ENCODE measurements at regions not wholly inside any gene's neighbourhood (a gene's known extent, or its start where the extent isn't known, plus 50 kb on each side); places are given as distances from the start of the nearest gene placed in this dataset.

DNA sequence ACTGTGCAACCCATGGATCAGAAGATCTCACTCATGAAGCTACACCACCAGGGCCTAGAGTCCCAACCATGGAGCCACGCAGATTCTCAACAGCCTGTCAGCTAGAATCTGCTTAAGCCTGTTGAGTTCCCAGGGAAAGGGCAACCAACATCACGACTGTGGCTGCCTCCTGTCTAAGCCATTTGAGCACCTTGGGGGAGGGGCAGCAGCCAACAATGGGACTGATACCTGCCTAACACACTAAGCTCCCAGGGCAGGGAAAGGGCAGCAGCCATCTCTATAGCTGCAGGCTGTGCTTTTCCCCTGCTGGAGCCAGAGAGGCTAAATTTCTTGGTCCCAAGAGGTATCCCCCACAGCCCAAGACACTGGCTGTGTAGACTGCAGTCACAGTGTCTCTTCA, 96.5 kb upstream of the TCEAL2 start:
- intact Hi-C loops (cut with DNase I; ENCODE audit: low total_unique reads), result no loop called here
- Histone ChIP-seq H3K4me1 (no peaks in the 10 kb centered on the region), H3K9me3 (peaks cover 0 to 30% (median 12%) of the 10 kb centered on the region in 3 donors), H3K4me3 (no peak overlapping the region), H3K36me3 (no peaks in the 10 kb centered on the region), H3K27me3 (no peaks in the 10 kb centered on the region), H3K27ac (no peak overlapping the region)
- DNase-seq, result no peak
- TF ChIP-seq CTCF (IDR thresholded peaks at IDR 0.05), result no peak

DNA sequence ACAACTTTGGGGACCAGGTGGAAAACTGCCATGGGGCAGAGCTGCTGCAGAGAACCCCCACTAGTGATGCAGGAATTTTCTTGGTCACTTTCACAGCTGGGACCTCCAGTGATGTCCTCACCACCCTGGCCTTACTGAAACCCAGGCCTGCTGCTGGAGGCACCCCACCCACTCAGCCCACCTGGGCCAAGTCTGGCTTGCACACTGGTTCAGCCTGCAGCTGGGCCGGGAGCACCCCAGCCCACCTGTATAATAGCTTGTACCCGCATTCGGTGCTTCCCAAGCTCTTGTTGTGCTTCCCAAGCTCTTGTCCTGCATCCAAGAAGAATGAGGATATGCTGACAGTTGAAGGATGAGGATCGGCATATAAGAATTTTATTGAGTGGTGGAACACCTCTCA, 86.4 kb upstream of the ZMAT1 start:
- TF ChIP-seq CTCF (IDR thresholded peaks at IDR 0.05), result no peak
- intact Hi-C loops (cut with DNase I; ENCODE audit: low total_unique reads), result no loop called here
- no peak for DNase-seq
- H3K27me3 ChIP-seq, result no peaks in the 10 kb centered on the region
- no peak overlapping the region for H3K27ac ChIP-seq
- H3K4me3 ChIP-seq, result no peak overlapping the region
- no peaks in the 10 kb centered on the region for H3K36me3 ChIP-seq
- peaks cover 0 to 13% (median 9%) of the 10 kb centered on the region in 3 donors for H3K9me3 ChIP-seq
- H3K4me1 ChIP-seq, result no peaks in the 10 kb centered on the region

DNA sequence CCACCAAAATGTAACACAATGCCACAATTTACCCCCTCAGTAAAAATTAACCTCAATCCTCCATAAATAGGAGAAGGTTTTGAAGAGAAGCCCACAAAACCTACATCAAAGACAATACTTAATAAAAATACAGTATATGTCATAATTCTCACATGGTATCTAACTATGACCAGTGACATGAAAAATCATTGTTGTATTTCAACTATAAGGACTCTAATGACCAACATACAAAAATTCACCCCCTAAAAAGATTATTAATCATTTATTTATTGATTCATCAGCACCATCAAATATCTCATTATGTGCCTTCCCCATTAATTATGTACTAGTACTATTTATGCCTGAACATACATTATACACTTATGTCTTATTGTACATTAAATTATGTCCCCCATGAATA, 77.1 kb upstream of the ZMAT1 start:
- intact Hi-C loops (cut with DNase I; ENCODE audit: low total_unique reads), result no loop called here
- Histone ChIP-seq H3K4me1 (no peaks in the 10 kb centered on the region), H3K36me3 (no peaks in the 10 kb centered on the region), H3K4me3 (no peak overlapping the region), H3K27me3 (no peaks in the 10 kb centered on the region), H3K27ac (no peak overlapping the region), H3K9me3 (peaks cover 0 to 9% (median 0%) of the 10 kb centered on the region in 3 donors)
- no peak for DNase-seq
- TF ChIP-seq CTCF (IDR thresholded peaks at IDR 0.05), result no peak

DNA sequence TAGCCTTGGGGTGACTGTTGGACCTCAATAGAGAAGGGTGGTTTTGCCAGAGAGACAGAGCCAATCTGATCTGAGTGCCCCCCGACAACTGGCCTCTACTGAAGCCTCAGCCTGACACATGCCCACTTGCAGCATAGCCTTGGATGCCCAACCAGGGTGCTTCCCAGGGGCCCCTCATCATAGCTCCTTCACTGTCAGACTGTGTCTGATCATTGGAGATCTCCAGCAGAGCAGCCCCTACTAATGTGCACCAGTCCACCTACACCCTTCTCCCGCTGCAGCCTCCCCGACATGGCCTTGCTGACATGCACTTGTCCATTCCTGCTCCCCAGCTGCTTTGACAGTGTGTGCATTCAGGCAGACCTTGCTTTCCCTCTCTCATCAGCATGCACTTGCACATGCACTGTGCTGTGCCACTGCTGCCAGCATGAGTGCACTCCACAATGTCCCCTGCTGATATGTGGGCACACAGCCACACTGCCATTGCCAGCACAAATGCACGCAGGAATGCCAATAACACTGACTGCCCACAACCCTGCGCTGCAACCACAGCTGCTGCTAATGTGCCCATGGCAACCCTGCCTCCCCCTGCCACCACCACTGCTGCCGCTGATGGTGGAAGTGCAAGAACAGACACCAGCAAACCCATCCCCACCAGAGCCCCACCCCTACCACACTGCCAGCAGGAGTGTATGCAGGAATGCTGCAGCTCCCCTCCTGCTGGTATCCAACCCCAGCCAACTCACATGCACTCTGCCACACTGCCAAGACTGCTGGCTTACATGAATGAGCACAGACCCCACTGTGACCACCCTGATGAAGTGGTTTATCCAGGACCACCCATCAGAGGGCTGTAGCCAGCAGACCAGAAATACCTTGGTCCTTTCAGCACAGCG, 68.1 kb upstream of the ZMAT1 start:
- DNase-seq, result no peak
- Histone ChIP-seq H3K27ac (no peak overlapping the region), H3K36me3 (no peaks in the 10 kb centered on the region), H3K9me3 (peaks cover 0 to 18% (median 5%) of the 10 kb centered on the region in 3 donors), H3K4me1 (no peaks in the 10 kb centered on the region), H3K27me3 (no peaks in the 10 kb centered on the region), H3K4me3 (no peak overlapping the region)
- intact Hi-C loops (cut with DNase I; ENCODE audit: low total_unique reads), result no loop called here
- no peak for TF ChIP-seq CTCF (IDR thresholded peaks at IDR 0.05)

DNA sequence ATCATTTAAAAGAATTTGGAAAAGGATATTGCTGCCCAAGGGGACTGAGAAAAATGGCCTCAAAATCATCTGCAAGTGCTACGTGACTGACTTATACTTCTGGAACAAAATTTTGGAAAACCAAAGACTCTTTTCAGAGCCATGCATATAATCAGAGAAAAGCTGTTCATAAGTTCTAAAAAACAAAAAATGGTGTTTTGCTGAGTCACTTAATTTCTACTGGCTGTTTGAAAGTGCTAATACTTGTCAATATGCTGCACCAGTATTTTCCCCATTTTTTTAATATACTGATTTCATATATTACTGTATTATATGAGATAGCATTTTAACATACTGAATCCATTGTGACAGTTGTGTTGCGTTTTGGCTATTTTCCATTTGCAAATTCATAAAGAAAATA, 61.5 kb upstream of the ZMAT1 start:
- no peak overlapping the region for H3K4me3 ChIP-seq
- no peak for DNase-seq
- intact Hi-C loops (cut with DNase I; ENCODE audit: low total_unique reads), result no loop called here
- no peak overlapping the region for H3K27ac ChIP-seq
- H3K27me3 ChIP-seq, result no peaks in the 10 kb centered on the region
- no peaks in the 10 kb centered on the region for H3K9me3 ChIP-seq
- H3K36me3 ChIP-seq, result no peaks in the 10 kb centered on the region
- TF ChIP-seq CTCF (IDR thresholded peaks at IDR 0.05), result no peak
- H3K4me1 ChIP-seq, result no peaks in the 10 kb centered on the region
